RPMI7951 (cell line): ENCODE measurements at regions not wholly inside any gene's neighbourhood (a gene's known extent, or its start where the extent isn't known, plus 50 kb on each side); places are given as distances from the start of the nearest gene placed in this dataset.
"Not testable (repeated sequence)": the region's sequence is repeated elsewhere in the genome, so short reads cannot be mapped to it uniquely, and the experiment has no call there.

Source experiments
- DNase-seq: peaks from one replicate; pipeline ENCODE4 v3.0.0-alpha.2; 2012; ENCODE audit warnings: low read depth

- DNase-seq: peak; percentile 82
Measured at GRCh38 chr3:124315215-124316033, 323.5 kb upstream of the ROPN1 start.

GRCh38 chr3:124316034-124316287, 324.0 kb upstream of the ROPN1 start:
- no peak for DNase-seq

- peak; percentile 54 for DNase-seq
Measured at GRCh38 chr3:124318014-124318413, 326.1 kb upstream of the ROPN1 start.

GRCh38 chr3:124318656-124319055, 326.7 kb upstream of the ROPN1 start:
- no peak for DNase-seq

GRCh38 chr3:124320976-124321375, 329.1 kb upstream of the ROPN1 start:
- no peak for DNase-seq

- no peak for DNase-seq
Measured at GRCh38 chr3:124322309-124322880, 330.5 kb upstream of the ROPN1 start.

GRCh38 chr3:124322966-124323365, 331.0 kb upstream of the ROPN1 start:
- DNase-seq: no peak

- no peak for DNase-seq
Measured at GRCh38 chr3:124325248-124325647, 333.3 kb upstream of the ROPN1 start.

- DNase-seq: no peak
Measured at GRCh38 chr3:124329723-124330122, 337.8 kb upstream of the ROPN1 start.

GRCh38 chr3:124333931-124334640, 342.2 kb upstream of the ROPN1 start:
- DNase-seq: no peak

- DNase-seq: no peak
Measured at GRCh38 chr3:124336067-124336656, 344.2 kb upstream of the ROPN1 start.

- DNase-seq: no peak
Measured at GRCh38 chr3:124345845-124346244, 353.9 kb upstream of the ROPN1 start.

- no peak for DNase-seq
Measured at GRCh38 chr3:124346487-124346886, 354.6 kb upstream of the ROPN1 start.

GRCh38 chr3:124347418-124347817, 355.5 kb upstream of the ROPN1 start:
- peak; percentile 6 for DNase-seq

- DNase-seq: not testable (repeated sequence)
Measured at GRCh38 chr3:124348555-124348954, 356.6 kb upstream of the ROPN1 start.

- peak; percentile 60 for DNase-seq
Measured at GRCh38 chr3:124351430-124352148, 359.7 kb upstream of the ROPN1 start.

GRCh38 chr3:124352149-124352539, 360.2 kb upstream of the ROPN1 start:
- no peak for DNase-seq

- DNase-seq: no peak
Measured at GRCh38 chr3:124353691-124354090, 361.8 kb upstream of the ROPN1 start.

GRCh38 chr3:124354150-124354549, 362.2 kb upstream of the ROPN1 start:
- DNase-seq: no peak

- no peak for DNase-seq
Measured at GRCh38 chr3:124358156-124358555, 366.2 kb upstream of the ROPN1 start.

- DNase-seq: no peak
Measured at GRCh38 chr3:124360155-124360554, 368.2 kb upstream of the ROPN1 start.

- DNase-seq: no peak
Measured at GRCh38 chr3:124360563-124360962, 368.6 kb upstream of the ROPN1 start.
